NCI-H2196 (cell line): ENCODE measurements at regions not wholly inside any gene's neighbourhood (a gene's known extent, or its start where the extent isn't known, plus 50 kb on each side); places are given as distances from the start of the nearest gene placed in this dataset.

ENCODE experiments used
- DNase-seq: peaks from one replicate; lab custom pipeline; 2025; ENCODE audit not compliant: unreplicated experiment; lab: John Stamatoyannopoulos, UW

GRCh38 chr1:239593527-239593926 lies 207.2 kb downstream of the CHRM3 start:
- no peak for DNase-seq

- no peak for DNase-seq
Observed at GRCh38 chr1:239600588-239600987, 214.2 kb downstream of the CHRM3 start.

- DNase-seq: no peak
Observed at GRCh38 chr1:239601108-239601507, 214.7 kb downstream of the CHRM3 start.

- no peak for DNase-seq
Observed at GRCh38 chr1:239603530-239603929, 217.2 kb downstream of the CHRM3 start.

DNA sequence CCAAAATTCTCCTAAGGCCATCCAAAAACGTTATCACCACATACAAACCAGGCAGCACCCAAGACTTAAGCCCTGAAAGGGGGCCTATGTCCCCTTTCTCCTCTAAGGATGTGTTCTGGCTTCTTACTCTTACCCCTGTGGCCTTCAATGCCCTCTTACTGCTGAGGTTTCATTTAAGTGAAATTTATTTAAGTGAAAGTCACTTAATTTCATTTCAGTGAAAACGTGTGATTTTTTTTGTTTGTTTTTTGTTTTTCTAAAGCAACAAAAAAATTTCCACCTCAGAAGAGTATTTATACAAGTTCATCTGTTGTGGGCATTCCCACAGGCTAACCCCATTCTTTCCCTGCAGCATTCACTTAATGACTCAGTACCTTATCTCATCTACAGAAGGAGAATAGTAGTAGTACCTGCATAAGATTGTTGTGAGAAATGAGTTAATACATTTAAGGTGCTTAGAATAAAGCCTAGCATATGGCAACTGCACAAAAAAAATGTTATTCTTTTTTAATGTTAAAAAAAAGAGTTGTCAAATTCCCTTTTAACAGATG lies 220.6 kb downstream of the CHRM3 start:
- DNase-seq: no peak

DNA sequence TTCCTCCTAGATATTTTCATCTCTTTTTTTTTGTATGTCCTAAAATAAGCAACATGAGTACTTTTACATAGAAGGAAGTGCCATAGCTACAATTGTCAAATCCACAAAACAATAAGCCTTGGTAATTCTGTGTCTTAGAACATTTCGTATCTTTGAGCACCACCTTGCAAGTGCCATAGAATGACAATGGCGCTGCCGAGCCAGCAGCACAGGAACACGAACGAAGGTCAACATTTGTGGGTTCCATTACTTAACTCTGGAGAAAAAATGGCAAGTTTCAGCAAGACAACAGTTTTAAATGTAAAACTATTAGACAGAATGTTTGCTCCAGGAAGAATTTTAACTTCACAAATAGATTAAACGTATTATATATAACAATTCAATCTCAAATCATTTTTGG lies 222.1 kb downstream of the CHRM3 start:
- no peak for DNase-seq

- DNase-seq: no peak
Observed at GRCh38 chr1:239612379-239612778, 226.0 kb downstream of the CHRM3 start.

GRCh38 chr1:239616673-239617072 lies 230.3 kb downstream of the CHRM3 start:
- DNase-seq: no peak

DNA sequence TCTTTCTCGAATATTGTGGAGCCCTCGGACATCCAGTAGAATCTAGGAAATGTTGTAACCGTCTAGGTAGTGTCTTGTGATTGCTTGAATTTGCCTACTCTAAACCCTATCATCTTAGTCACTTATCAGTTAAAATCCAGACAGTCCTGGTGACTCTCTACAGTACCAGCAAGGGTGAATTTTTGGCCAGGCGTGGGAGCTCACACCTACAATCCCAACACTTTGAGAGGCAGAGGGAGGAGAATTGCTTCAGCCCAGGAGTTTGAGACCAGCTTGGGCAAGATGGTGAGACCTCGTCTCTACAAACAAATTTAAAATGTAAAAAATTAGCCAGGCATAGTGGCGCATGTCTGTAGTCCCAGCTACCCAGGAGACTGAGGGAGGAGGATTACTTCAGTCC lies 230.9 kb downstream of the CHRM3 start:
- DNase-seq: no peak

DNA sequence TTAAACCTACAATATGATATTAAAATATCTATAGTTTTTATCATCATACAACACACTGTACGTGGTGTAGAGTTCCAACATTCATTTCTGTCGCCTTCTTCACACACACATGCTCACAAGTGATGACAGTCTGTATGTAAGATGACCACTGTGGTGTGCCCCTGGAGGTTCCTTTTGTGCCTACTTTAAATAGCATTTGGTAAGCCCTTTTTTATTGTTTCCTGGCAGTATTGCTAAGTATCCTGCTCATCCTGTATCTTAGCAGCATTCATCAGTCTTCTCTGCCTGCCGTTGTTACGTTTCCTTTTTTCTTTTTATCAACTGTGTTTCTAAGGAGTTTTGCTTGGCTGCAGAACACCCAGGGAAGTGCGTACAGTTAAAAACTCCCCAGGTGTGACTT lies 231.4 kb downstream of the CHRM3 start:
- DNase-seq: no peak

DNA sequence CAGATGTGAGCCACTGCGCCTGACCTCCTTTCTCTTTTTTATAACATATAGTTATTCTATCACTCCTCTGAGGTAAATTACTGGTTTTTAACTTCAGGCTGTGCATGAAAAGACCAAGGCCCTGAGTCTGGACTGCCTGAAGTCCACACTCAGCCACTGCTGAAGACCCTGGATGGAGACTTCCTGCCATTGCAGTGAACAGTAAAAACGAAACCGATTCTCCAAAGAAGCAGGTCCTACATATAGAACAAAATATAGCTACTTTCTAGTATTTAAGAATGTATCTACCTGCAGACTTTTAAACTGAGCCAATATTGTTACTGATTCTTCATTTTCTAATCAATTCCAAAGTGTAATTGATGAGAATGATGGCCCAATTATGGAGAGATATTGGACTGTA lies 232.8 kb downstream of the CHRM3 start:
- no peak for DNase-seq

GRCh38 chr1:239630767-239631166 lies 244.4 kb downstream of the CHRM3 start:
- no peak for DNase-seq

DNA sequence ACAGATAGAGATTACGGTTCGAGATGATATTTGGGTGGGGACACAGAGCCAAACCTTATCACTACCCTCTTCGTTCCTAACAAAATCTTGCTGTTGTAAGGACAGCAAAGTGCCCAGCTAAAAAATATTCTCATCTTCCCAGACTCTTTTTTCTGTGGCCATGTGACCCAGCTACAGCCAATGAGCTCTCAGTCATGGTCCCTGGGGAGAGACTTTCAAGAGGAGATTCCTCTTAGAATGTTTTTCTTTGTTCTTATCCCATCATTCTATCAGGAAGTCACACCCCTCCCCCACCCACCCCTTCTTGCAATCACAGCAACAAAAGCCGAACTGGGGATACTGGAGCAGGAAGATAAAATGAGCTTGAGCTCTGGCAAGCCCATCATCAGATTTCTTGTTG lies 247.1 kb downstream of the CHRM3 start:
- DNase-seq: no peak

- no peak for DNase-seq
Observed at GRCh38 chr1:239635276-239635675, 248.9 kb downstream of the CHRM3 start.

DNA sequence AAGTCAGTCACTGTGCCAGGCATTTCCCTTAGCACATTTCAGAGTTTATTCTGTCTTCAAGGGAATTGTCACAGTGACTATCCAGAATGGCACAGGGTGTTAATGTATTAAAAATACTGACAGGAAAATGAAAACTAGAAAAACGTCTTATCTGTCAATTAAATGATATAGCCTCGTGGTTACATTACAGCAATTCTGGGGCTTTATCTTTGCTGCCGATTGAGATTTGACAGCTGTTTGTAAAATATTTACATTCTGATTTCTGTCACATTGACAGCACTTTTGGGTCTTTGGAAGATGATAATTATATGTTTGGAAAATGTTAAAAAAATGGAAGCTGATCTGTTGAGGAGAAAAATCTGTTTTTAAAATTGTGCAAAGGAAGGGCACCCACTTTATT lies 250.0 kb downstream of the CHRM3 start:
- no peak for DNase-seq

DNA sequence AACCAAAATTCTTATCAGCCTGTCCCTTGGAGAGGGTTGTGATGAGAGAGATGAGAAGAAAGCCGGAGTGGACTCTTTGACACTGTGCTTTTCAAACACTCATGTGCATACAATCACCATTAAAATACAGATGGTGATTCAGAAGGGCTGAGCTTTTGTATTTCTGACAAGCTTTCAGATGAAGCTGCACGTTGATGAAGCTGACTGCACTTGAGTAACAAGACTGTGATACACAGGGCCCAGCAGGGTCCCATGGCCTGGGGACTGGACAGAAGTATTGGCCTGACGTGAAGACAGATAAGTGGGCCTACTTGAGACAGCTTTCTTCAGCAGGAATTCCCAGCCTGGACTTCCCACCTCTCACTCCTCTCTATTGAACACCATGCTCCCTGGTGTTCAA lies 258.2 kb downstream of the CHRM3 start:
- DNase-seq: no peak

DNA sequence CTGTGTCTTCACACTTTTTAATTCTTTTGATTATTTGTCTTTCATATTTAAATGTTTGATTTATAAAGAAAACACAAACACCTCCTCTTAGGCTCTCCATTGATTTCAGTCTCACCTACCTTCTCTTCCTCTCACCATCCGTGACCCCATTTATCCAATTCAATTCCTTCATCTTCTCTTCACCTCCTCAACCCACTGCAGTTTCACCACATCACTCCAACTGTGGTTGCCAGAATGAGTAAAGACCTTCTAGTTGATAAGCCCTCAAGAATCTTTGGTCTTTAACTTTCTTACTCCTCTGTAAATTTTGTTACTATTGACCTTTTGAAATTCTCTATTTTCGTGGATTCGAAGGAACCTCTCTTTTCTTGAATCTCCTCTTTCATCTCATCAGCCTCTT lies 260.7 kb downstream of the CHRM3 start:
- DNase-seq: no peak

DNA sequence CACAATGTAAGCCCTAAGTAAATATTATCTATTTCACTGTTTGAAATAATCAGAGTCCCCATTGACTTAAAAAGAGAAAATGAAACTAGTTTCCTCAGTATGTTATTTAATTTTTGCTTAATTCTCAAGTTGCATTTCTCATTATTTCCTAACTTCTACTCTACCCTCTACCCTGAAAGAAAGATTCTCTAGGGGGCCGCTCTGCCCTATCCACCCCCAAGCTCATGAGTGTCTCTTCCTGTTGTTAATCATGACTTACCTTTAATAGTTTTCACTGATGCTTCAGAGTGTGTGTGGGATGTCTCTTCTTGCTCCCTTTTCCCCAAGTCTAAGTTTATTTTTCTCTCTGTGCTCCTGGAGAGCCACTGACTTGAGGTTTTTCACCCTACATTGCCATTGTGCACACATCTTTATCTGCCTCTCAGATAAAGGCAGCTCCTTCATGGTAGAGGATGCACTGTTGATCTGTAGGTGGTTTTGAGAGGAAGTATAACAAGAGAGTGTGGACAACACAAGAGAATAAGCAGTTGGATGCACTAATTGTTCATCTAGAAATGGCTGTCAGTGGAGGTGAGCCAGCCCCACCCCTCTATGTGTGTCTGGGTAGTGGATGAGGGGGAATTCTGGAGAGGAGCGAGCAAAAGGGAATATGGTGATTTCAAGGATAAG lies 261.7 kb downstream of the CHRM3 start:
- DNase-seq: no peak

GRCh38 chr1:239655023-239655422 lies 268.7 kb downstream of the CHRM3 start:
- no peak for DNase-seq

DNA sequence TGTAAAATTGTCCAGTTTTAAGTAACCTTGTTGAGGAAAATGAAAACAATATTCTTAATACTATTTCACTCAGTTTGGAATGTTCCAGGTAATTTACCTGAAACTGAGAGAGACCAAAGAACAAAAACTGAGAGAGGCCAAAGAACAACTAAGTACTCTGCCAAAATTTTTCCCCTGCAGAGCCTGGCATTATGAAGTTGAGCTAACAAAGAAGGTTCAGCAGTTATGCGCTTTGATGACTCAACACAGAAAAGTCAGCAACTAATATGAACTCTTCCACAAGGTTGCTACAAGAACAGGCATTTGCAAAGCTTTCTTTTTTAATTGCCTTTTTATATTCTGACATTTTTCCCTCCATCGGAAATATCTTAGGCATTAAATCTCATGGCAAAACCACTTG lies 270.9 kb downstream of the CHRM3 start:
- DNase-seq: no peak

DNA sequence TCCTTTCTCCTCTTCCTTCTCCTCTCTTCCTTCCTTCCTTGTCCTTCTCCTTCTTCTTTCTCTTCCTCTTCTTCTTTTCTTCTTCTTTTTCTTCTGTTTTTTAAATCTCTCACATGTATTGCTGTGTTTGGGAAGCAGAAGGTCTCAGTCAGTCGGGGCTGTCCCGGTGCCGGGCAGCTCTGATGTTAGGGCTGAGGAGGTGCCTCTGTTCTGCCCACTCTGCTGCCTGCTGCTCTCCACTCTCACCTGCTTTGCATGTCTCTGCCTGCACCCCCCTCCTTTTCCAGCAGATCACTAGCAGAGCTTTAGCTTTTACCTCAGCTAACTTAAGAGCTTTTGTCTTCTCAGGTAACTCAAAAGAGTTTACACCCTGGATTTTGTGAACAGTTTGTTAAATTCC lies 276.6 kb downstream of the CHRM3 start:
- no peak for DNase-seq

DNA sequence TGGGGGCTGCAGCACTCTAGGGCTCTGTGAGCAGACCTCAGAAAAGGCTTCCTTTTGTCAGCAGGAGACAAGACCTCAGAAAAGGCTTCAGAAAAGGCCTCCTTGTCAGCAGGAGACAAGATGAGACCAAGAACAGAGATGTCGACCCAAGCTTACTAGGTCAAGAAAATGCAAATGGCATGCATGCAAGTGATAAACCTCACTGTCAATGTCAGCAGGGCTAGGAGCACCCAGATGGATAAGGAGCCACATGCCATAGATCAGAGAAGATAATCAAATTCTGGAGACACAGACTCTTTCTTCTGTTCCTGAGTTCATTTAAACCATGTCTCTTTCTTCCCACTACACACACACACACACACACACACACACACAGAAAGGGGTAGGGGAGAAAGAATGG lies 285.9 kb downstream of the CHRM3 start:
- no peak for DNase-seq

DNA sequence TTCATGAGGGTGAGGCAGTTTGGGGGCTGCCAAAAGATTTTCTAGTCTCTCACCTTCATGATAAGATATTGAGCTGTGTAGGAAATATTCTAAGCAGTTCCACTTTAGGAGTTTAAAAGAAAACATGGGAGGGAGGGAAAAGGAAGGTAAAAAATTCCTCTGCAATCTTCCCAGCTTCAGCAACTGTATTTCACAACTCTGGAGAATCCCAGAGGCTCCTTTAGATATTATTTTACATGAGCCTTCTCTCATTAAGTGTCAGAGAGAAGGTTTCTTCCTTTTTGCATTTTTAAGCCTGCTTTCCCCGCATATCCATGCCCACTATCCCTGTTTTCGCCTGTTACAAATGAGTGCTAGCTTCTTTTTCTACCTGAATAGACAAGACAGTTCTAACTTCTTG lies 289.4 kb downstream of the CHRM3 start:
- no peak for DNase-seq
